HAP-1 (cell line): ENCODE measurements at regions not wholly inside any gene's neighbourhood (a gene's known extent, or its start where the extent isn't known, plus 50 kb on each side); places are given as distances from the start of the nearest gene placed in this dataset.
A peak's percentile ranks its signal among the peaks of the same experiment; 100 is the strongest.
"Not testable (repeated sequence)": the region's sequence is repeated elsewhere in the genome, so short reads cannot be mapped to it uniquely, and the experiment has no call there.

Experiments used
- DNase-seq, 2 experiments: peaks; one replicate each; pipeline ENCODE4 v3.0.0-alpha.2; 2016 to 2020; ENCODE audit warnings: low spot score in 2 of 2
- H3K27me3 ChIP-seq: fragments of 250-450 bp; sonication (Bioruptor Pico); 2 replicates; pipeline ENCODE4 v1.5.1; 2020; ENCODE audit warnings: low read depth, mild to moderate bottlenecking, moderate library complexity
- H3K36me3 ChIP-seq: fragments of 250-450 bp; sonication (Bioruptor Pico); replicated peaks from 2 replicates; pipeline ENCODE4 v1.5.1; 2020; ENCODE audit warnings: mild to moderate bottlenecking
- H3K4me1 ChIP-seq: fragments of 250-450 bp; sonication (Bioruptor Pico); 2 replicates; pipeline ENCODE4 v1.5.1; 2020; ENCODE audit warnings: mild to moderate bottlenecking
- H3K4me3 ChIP-seq: fragments of 250-450 bp; sonication (Bioruptor Pico); 2 replicates; pipeline ENCODE4 v1.5.1; 2020; ENCODE audit warnings: mild to moderate bottlenecking, moderate library complexity
- H3K9me3 ChIP-seq: fragments of 250-450 bp; sonication (Bioruptor Pico); 2 replicates; pipeline ENCODE4 v1.5.1; 2020; ENCODE audit warnings: mild to moderate bottlenecking, moderate library complexity
- in situ Hi-C: fragments of 300-500 bp; cut with MboI; formaldehyde crosslinking; loops from 3 replicates; pipeline ENCODE4 v1.14.3; 2020; ENCODE audit warnings: low sequenced_read_pairs, inconsistent platforms, mixed read lengths

DNA sequence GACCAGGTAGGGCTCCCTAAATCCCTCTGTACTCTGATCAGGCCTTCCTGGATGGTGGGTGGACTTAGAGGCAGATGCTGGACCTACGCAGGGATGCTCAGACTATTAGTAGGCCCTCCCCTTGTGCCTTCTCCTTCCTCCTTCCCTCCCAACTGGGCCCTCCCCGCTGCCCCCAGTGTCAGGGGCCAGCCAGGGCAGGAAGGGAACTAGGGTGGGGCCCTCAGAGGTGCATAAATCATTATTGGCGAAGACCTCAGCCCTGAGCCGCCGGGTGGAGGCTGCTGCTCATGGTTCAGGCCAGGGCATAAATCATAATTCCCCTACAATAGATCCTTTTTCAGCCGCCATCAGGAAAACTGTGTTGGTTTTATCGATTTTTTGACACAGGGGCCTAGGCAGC lies 81.4 kb downstream of the MRM1 start:
- Histone ChIP-seq H3K36me3 (no peaks in the 10 kb centered on the region), H3K9me3 (no peaks in the 10 kb centered on the region), H3K4me1 (no peaks in the 10 kb centered on the region), H3K4me3 (no peak overlapping the region), H3K27me3 (peaks cover under 1% of the 10 kb centered on the region; the same call in 1 of the 2 replicates)
- in situ Hi-C loops: no loop called here
- DNase-seq: no peak

DNA sequence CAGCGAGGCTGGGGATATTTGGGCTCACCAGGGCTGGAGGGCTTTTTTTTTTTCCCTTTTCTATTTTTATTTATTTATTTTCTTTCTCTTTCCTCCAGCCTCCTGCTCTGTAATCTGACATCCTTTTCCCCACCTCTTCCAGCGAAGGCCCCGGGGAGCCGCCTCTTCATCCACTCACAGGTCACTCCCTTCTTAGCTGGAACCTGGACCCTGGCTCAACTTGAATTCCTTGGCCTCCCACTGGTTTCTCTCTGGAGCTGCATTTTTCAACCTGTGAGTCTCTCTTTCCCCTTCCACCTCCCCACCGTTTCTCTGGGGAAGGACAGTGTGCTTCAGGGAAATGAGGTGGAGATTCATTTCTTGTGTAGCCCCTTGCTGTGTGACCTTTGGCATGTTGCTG lies 82.0 kb downstream of the MRM1 start:
- H3K9me3 ChIP-seq: no peaks in the 10 kb centered on the region
- no peak overlapping the region for H3K4me3 ChIP-seq
- no peaks in the 10 kb centered on the region for H3K36me3 ChIP-seq
- in situ Hi-C loops: no loop called here
- H3K27me3 ChIP-seq: peaks cover 2% of the 10 kb centered on the region; the same call in 1 of the 2 replicates
- no peaks in the 10 kb centered on the region for H3K4me1 ChIP-seq
- no peak for DNase-seq

DNA sequence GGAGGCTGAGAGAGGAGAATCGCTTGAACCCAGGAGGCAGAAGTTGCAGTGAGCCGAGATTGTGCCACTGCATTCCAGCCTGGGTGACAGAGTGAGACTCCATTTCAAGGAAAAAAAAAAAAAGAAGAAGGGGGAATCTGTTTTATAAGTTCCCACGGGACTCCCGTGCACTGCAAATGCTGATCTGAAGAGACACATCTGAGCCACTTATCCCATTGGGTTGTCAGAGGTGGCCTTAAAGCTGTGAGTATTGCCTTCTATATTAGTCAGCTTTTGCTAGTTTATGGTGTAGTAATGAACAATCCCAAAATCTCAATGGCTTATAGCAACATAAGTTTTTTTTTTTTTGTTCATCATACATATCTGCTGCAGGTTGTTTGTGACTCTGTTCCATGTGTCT lies 82.8 kb downstream of the MRM1 start:
- H3K4me3 ChIP-seq: no peak overlapping the region
- H3K36me3 ChIP-seq: no peaks in the 10 kb centered on the region
- in situ Hi-C loops: no loop called here
- no peak for DNase-seq
- H3K4me1 ChIP-seq: no peaks in the 10 kb centered on the region
- no peaks in the 10 kb centered on the region for H3K9me3 ChIP-seq
- H3K27me3 ChIP-seq: peaks cover 2% of the 10 kb centered on the region; the same call in 1 of the 2 replicates

DNA sequence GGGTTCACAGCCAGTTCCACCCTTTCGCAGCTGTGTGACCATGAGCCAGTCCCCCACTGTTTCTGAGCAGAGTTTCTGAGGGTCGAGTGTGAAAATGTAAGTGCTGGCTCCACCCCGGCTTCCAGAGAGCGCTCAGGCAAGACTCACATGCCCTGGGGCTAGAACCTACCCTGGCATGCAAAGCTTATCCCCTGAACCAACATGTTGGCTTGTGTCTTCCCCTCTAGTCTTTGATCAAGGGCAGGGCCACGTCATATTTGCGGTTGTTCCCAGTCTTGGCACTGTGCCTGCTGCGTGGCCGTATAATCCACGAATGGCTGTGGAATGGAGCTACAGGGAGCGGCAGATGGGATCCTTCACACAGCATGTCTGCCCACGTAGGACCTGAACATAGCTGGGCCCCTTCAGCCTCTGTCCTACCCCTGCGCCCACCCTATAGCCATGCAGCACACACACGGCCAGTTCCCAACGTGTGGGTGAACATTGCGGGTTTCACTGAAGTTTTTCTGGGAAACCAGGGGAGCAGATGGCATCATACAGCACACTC lies 84.8 kb downstream of the MRM1 start:
- Histone ChIP-seq H3K27me3 (peaks cover 13% of the 10 kb centered on the region), H3K9me3 (no peaks in the 10 kb centered on the region), H3K36me3 (no peaks in the 10 kb centered on the region), H3K4me3 (no peak overlapping the region), H3K4me1 (no peaks in the 10 kb centered on the region)
- in situ Hi-C loops: no loop called here
- no peak for DNase-seq

DNA sequence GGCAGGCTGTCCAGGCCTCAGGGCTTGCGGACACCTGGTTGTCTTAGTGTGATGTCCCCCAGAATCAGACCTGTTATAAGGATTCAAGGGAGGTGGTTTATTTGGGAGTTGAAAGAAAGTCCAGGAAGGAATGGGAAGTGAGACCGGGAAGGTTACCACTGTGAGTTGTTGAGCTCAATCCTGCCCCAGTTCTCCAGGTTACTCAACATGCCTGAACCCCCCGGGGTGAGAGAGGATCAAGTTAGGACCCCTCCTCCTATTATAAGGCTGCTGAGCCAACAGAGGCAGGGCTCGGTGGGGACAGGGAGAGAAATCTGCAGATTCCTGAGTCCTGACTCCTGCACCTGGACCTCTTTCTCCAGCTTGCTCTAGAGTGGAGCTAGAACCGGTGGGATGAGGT lies 86.4 kb downstream of the MRM1 start:
- in situ Hi-C loops: no loop called here
- H3K36me3 ChIP-seq: no peaks in the 10 kb centered on the region
- H3K9me3 ChIP-seq: no peaks in the 10 kb centered on the region
- no peak overlapping the region for H3K4me3 ChIP-seq
- peaks cover 17% of the 10 kb centered on the region for H3K27me3 ChIP-seq
- no peaks in the 10 kb centered on the region for H3K4me1 ChIP-seq
- DNase-seq: no peak

DNA sequence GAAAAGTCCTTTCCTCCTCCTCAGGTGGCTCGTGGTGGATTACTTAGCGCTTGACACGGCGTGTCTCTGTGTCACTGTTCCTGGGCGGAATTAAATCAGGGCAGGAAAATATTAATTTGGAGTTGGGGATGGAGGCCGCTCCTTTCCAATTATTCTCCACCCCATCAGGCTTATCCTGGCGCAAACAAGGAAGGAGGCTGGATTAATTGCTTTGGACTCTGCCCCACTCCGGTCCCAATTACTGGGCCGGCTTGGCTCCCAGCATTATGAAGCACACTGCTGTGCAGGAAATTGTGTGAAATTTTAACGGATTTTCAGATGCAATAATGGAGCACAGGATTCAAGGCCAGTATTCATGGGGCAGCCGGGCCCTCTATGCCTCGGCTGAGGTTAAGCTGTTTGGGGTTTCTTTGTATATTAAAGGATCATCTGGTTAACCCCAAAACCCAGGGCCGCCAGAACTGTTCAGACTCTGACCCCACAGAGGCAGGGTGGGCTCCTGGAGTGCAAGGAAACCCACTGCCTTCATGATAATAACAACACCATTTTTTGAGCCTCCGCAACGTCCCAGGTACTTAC lies 87.8 kb downstream of the MRM1 start:
- in situ Hi-C loops: no loop called here
- no peaks in the 10 kb centered on the region for H3K9me3 ChIP-seq
- H3K4me1 ChIP-seq: no peaks in the 10 kb centered on the region
- peaks cover 17% of the 10 kb centered on the region for H3K27me3 ChIP-seq
- no peak overlapping the region for H3K4me3 ChIP-seq
- no peaks in the 10 kb centered on the region for H3K36me3 ChIP-seq
- DNase-seq: no peak

DNA sequence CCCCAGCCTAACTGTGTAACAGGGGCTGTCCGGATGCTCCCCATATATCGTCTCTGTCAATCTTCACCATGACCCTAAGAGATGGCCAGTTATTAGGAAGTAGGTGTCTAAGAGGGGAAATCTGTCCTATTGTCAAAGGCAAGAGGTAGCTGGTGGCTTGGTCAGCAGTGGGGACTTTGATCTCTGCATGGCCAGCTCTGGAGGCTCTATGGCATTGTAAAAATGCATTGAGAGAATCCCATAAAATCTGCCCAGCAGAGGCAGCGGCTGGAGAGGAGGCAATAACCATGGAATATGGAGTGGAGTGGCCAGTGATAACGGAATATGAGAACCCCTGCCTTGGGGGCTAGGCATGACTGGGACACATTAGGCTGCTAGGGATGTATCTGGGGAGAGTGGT lies 88.8 kb downstream of the MRM1 start:
- Histone ChIP-seq H3K9me3 (no peaks in the 10 kb centered on the region), H3K27me3 (peaks cover 17% of the 10 kb centered on the region), H3K4me3 (no peak overlapping the region), H3K36me3 (no peaks in the 10 kb centered on the region), H3K4me1 (no peaks in the 10 kb centered on the region)
- in situ Hi-C loops: no loop called here
- no peak for DNase-seq

DNA sequence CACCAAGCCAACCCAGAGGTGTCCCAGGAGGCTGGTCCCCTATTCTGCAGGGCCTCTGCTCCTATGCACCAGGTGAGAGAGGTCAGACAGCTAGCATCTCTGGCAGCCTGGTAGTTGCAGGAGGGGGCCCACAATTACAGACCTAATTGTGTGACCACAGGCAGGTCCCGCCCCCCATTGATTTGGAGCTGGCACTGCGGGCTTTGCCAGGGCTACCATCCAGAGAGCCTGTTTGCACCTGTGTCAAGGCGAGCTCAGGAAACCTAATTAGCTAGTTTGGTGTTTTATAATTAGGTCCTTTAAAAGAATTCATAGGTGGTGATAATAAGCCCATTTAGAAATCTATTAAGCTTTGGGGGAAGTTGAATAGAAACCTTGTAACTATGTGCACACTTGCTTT lies 90.2 kb downstream of the MRM1 start:
- H3K9me3 ChIP-seq: no peaks in the 10 kb centered on the region
- no peak overlapping the region for H3K4me3 ChIP-seq
- no peaks in the 10 kb centered on the region for H3K4me1 ChIP-seq
- DNase-seq: no peak
- H3K36me3 ChIP-seq: no peaks in the 10 kb centered on the region
- in situ Hi-C loops: no loop called here
- peaks cover 17% of the 10 kb centered on the region for H3K27me3 ChIP-seq

DNA sequence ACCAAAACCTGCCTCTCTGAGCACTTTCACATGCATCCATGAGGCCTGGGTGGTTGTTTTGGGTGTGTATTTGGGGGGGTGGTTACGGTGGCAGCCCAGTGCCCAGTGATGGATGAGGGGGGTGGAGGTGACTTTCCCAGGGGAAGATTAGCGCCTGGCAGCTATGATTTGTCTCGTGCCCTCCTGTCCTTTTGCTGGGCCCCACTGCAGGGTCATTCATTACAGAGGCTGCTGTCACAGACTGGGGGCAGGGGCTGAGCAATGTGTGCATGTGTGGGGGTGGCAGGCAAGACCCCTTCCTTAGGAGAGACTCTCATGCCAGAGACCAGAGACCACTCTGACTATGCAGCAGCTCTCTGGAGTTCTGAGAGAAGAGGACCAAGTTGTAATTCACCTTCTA lies 93.7 kb downstream of the MRM1 start:
- Histone ChIP-seq H3K4me1 (no peaks in the 10 kb centered on the region), H3K36me3 (no peaks in the 10 kb centered on the region), H3K9me3 (no peaks in the 10 kb centered on the region), H3K4me3 (no peak overlapping the region), H3K27me3 (peaks cover 20% of the 10 kb centered on the region)
- DNase-seq: no peak
- in situ Hi-C loops: no loop called here

DNA sequence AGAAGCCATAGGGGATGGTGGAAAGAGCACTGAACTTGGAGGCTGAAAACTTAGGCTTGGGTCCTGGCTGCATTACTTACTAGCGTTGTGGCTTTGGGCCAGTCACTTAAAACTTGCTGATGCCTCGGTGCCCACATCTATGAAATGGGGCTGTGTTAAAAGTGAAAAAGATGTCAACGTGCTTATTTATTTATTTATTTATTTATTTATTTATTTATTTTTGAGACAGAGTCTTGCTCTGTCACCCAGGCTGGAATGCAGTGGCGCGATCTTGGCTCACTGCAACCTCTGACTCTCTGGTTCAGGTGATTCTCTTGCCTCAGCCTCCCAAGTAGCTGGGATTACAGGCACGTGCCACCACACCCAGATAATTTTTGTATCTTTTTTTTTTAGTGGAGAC lies 94.3 kb downstream of the MRM1 start:
- H3K4me3 ChIP-seq, H3K36me3 ChIP-seq, H3K4me1 ChIP-seq, DNase-seq, H3K9me3 ChIP-seq, in situ Hi-C loops: not testable (repeated sequence)
- H3K27me3 ChIP-seq: peaks cover 17% of the 10 kb centered on the region; the same call in 1 of the 2 replicates

DNA sequence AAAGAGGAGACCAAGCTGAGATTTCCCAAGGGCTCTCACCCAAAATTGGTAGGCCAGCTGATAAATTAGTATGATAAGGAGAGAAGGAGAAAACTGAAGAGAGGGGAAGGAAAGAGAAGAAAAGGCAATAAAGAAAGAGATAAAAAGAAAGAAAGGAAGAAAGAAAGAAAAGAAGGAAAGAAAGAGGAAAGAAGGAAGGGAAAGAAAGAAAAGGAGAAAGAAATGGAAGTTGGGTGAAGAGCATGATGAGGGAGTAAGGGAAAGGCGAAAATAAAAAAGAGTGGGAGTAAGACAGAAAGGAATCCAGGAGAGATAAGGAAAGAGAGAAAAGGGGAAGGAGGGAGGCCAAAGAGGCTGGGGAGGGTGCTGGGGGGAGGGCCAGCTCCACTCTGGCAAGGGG lies 95.4 kb downstream of the MRM1 start:
- Histone ChIP-seq H3K4me1 (no peaks in the 10 kb centered on the region), H3K9me3 (no peaks in the 10 kb centered on the region), H3K36me3 (no peaks in the 10 kb centered on the region), H3K27me3 (peaks cover 9% of the 10 kb centered on the region; the same call in 1 of the 2 replicates), H3K4me3 (no peak overlapping the region)
- DNase-seq: no peak
- in situ Hi-C loops: no loop called here

DNA sequence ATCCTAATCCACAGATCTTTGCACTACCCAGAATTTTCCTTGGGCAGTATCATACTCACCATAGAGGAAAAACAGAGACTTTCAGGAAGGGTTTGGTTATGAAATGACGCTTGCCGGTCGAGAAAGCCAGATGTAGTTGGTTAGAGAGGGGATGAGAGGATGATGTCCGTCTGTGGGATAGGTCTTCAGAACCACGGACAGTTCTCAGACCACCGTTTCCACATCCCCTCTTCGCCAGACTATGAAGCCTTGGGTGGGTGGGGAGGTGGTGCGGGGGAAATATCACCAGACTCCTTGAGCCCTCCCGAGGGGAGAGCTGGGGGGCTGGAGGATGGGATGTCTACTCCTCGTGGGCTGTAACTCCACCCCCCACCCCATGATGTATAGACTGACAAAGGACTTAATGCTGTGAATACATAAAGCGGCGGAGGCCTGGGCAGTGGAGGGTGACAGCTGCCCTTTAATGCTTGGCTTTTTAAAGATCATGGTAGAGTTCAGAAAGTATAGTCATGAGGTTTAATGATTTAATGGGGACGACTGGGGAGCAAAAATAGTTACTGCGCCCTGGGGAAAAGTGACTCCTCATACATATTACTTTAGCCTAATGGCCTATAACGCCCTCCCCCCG lies 96.6 kb downstream of the MRM1 start:
- H3K9me3 ChIP-seq: no peaks in the 10 kb centered on the region
- peak; percentile 17 to 59 for DNase-seq
- in situ Hi-C loops: no loop called here
- H3K27me3 ChIP-seq: peaks cover 9% of the 10 kb centered on the region; the same call in 1 of the 2 replicates
- H3K4me3 ChIP-seq: no peak overlapping the region
- no peaks in the 10 kb centered on the region for H3K36me3 ChIP-seq
- H3K4me1 ChIP-seq: no peaks in the 10 kb centered on the region

DNA sequence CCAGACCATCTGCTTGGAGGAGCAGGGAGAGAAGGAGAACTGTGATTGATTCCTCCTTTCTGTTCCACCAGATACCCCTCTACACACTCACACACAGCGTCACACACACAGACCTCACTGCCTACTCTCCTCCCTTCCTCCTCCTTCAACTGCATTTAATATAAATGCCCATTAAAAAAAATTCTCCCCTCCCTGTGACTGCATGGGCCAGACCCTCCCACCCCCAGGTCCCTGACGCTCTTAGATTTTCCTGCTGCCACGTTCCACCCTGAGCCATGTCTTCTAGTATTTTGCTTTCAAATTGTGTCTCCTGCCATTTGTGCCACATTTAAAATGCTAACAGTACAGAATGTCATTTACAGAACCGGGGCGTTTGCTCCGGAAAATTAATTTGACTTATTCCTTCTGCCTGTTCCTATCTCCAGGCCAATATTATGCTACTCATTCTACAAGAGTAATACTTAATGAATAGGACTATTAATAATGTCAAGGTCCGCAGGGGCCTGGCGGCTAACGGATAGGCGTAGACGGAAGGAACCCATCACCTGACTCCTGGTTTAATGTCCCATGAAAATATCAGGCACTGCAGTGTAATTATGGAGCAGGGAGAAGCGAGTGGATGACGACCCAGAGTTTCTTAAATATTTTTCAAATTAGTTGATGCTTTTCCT lies 100.2 kb downstream of the MRM1 start:
- H3K4me1 ChIP-seq: no peaks in the 10 kb centered on the region
- H3K27me3 ChIP-seq: peaks cover 16% of the 10 kb centered on the region
- H3K4me3 ChIP-seq: no peak overlapping the region
- no peaks in the 10 kb centered on the region for H3K36me3 ChIP-seq
- in situ Hi-C loops: no loop called here
- no peak for DNase-seq
- H3K9me3 ChIP-seq: no peaks in the 10 kb centered on the region

DNA sequence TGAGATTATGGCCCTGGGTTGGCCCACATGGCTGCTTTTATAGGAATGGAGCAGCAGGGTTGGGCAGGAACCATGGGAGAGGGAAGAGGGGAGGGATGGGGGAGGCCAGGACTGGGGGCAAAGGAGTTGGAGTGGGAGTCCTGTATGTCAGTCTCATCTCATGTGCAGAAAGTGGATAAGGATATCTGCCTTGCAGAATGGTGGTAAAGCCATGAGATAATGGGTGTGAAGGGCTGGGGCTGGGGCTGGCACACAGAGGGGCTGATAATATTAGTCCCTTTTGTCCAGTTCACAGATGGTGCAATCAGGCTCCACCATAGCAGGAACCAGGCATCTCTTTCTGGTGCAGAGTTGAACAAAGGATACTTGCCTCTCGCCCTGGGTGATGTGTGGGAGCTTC lies 101.3 kb downstream of the MRM1 start:
- H3K27me3 ChIP-seq: peaks cover 13% of the 10 kb centered on the region
- H3K4me3 ChIP-seq: no peak overlapping the region
- H3K4me1 ChIP-seq: no peaks in the 10 kb centered on the region
- DNase-seq: no peak
- H3K36me3 ChIP-seq: no peaks in the 10 kb centered on the region
- H3K9me3 ChIP-seq: no peaks in the 10 kb centered on the region
- in situ Hi-C loops: no loop called here
